Heart right ventricle (tissue), 16 donors: ENCODE measurements at regions not wholly inside any gene's neighbourhood (a gene's known extent, or its start where the extent isn't known, plus 50 kb on each side); places are given as distances from the start of the nearest gene placed in this dataset.

Experiments used
- ATAC-seq, 8 donors: fragments of 200-7000 bp; cut with Tn5 transposase; one replicate each; pipeline ENCODE4 v1.9.1; 2020; ENCODE audit warnings: mild to moderate bottlenecking in 8 of 8, moderate library complexity in 8 of 8, moderate number of reproducible peaks in 1 of 8
- DNase-seq, 2 donors: peaks; one replicate each; pipeline ENCODE4 v3.0.0-alpha.2; 2020
- H3K27ac ChIP-seq, 10 donors: fragments of 200-600 bp; sonication (generic) in 2 of 10; one replicate each; pipeline versions ENCODE4 v1.5.0 to v1.8.0; 2020 to 2022; ENCODE audit warnings: mild to moderate bottlenecking in 3 of 10
- H3K27me3 ChIP-seq, 7 donors: fragments of 200-600 bp; one replicate each; pipeline ENCODE4 v1.8.0; 2021 to 2022; ENCODE audit warnings: mild to moderate bottlenecking in 2 of 7
- H3K36me3 ChIP-seq, 9 donors: fragments of 200-600 bp; sonication (generic) in 1 of 9; one replicate each; pipeline versions ENCODE4 v1.5.0 to v1.8.0; 2020 to 2022; ENCODE audit warnings: mild to moderate bottlenecking in 2 of 9
- H3K4me1 ChIP-seq, 9 donors: fragments of 200-600 bp; sonication (generic) in 1 of 9; one replicate each; pipeline versions ENCODE4 v1.5.0 to v1.8.0; 2020 to 2022; ENCODE audit warnings: mild to moderate bottlenecking in 4 of 9
- H3K4me3 ChIP-seq, 10 donors: fragments of 200-600 bp; sonication (generic) in 2 of 10; one replicate each; pipeline versions ENCODE4 v1.5.0 to v1.8.0; 2020 to 2022; ENCODE audit warnings: mild to moderate bottlenecking in 7 of 10, moderate library complexity in 2 of 10
- H3K9me3 ChIP-seq, 11 donors: fragments of 200-600 bp in 10 of 11; sonication (generic) in 2 of 11; one replicate each; pipeline versions ENCODE4 v1.5.0 to v1.8.0; 2013 to 2022; ENCODE audit warnings: mild to moderate bottlenecking in 2 of 11, control low read depth in 1 of 11, moderate library complexity in 1 of 11
- CTCF ChIP-seq, 9 donors: fragments of 200-600 bp; sonication (generic) in 2 of 9; IDR thresholded peaks; one replicate each; pipeline versions ENCODE4 v1.5.0 to v1.8.0; 2021 to 2022; ENCODE audit warnings: antibody characterized with exemption in 9 of 9, mild to moderate bottlenecking in 5 of 9, moderate library complexity in 1 of 9
- WGBS, 2 donors: extraction: QIAGEN DNeasy Blood & Tissue Kit; methylation state at CpG; one replicate each; pipeline ENCODE4 v1.1.7; 2013; ENCODE audit warnings: inconsistent platforms in 1 of 2; 5-methylcytosine and 5-hydroxymethylcytosine counted together
- intact Hi-C, 10 donors: fragments of 100-400 bp; cut with DNase I; formaldehyde crosslinking; loops; one replicate each; pipeline versions ENCODE4 v1.11.1 to v1.14.2; 2022
- donor health status: Arrhythmogenic right ventricular cardiomyopathy.
- donor health status: ischemic (EF 13 %, LVEDD 7.1; RV severe dilation, severe dysfunction).
- donor health status: healthy with polysubstance abuse.
- donor health status: DM: no; HTN: yes; CAD: no.
- donor health status: DM: no; HTN: no; CAD: no.
- donor health status: ischemic (EF 25% LVEDD 6.9; RV normal size, moderate dysfunction).
- donor health status: ischemic (EF 25% LVEDD 5.7; RV mildly dilated, moderate dysfunction).
- donor health status: healthy.
- donor health status: DM: yes; HTN: yes; CAD: no.
- donor health status: Ischemic cardiomyopathy.
- donor health status: ischemic (EF 35%, LVEDD 5.7; RV mildly dilated, moderate dysfunction).
- donor health status: nonischemic (EF 11% LVEDD 7.7; RV severe dilation, severe dysfunction).
- donor health status: DM: yes; HTN: yes; CAD: no.
- donor health status: PGD.
- donor health status: ischemic (EF 29% LVEDD 5.4; RV normal size, mild dysfunction).
- donor health status: nonischemic (EF 23%, LVEDD 6.1; RV moderate dilation, normal function).

- no peak for ATAC-seq
- WGBS, 2 donors, result 68 to 74% methylated on average over 4 of the region's 4 CpGs
- intact Hi-C loops, result no loop called here
- Histone ChIP-seq H3K36me3 (no peaks in the 10 kb centered on the region), H3K9me3 (no peaks in the 10 kb centered on the region), H3K27me3 (peaks cover 0 to 3% (median 0%) of the 10 kb centered on the region in 7 donors), H3K4me1 (no peaks in the 10 kb centered on the region), H3K27ac (no peak overlapping the region), H3K4me3 (no peak overlapping the region)
- no peak for TF ChIP-seq CTCF (IDR thresholded peaks at IDR 0.05)
- DNase-seq, result no peak
These were observed 131.5 kb downstream of the HS3ST1 start for GRCh38 chr4:11297201-11297600.

GRCh38 chr4:11293866-11294265, 134.8 kb downstream of the HS3ST1 start:
- WGBS, 2 donors, result 70 to 78% methylated on average over 1 of the region's 1 CpG
- H3K4me1 ChIP-seq, result no peaks in the 10 kb centered on the region
- no peak overlapping the region for H3K27ac ChIP-seq
- intact Hi-C loops, result no loop called here
- no peak for DNase-seq
- H3K27me3 ChIP-seq, result no peaks in the 10 kb centered on the region
- H3K9me3 ChIP-seq, result no peaks in the 10 kb centered on the region
- H3K36me3 ChIP-seq, result no peaks in the 10 kb centered on the region
- no peak for TF ChIP-seq CTCF (IDR thresholded peaks at IDR 0.05)
- ATAC-seq, result no peak
- H3K4me3 ChIP-seq, result no peak overlapping the region

- 85 to 86% methylated on average over 2 of the region's 2 CpGs for WGBS, 2 donors
- DNase-seq, result no peak
- ATAC-seq, result no peak
- no peaks in the 10 kb centered on the region for H3K4me1 ChIP-seq
- TF ChIP-seq CTCF (IDR thresholded peaks at IDR 0.05), result no peak
- H3K9me3 ChIP-seq, result peaks cover 0 to 7% (median 0%) of the 10 kb centered on the region in 11 donors
- H3K36me3 ChIP-seq, result no peaks in the 10 kb centered on the region
- intact Hi-C loops, result loop anchor here in 1 of 10 donors (10.0 kb wide), 1 partner anchor 1332 kb away; no protein-coding TSS in a partner anchor
- H3K27ac ChIP-seq, result no peak overlapping the region
- H3K4me3 ChIP-seq, result no peak overlapping the region
- H3K27me3 ChIP-seq, result no peaks in the 10 kb centered on the region
These were observed 141.6 kb downstream of the HS3ST1 start for GRCh38 chr4:11287055-11287454.

GRCh38 chr4:11286533-11286932, 142.2 kb downstream of the HS3ST1 start:
- no peak for TF ChIP-seq CTCF (IDR thresholded peaks at IDR 0.05)
- Histone ChIP-seq H3K27ac (no peak overlapping the region), H3K4me1 (no peaks in the 10 kb centered on the region), H3K36me3 (no peaks in the 10 kb centered on the region), H3K4me3 (no peak overlapping the region), H3K9me3 (peaks cover 0 to 7% (median 0%) of the 10 kb centered on the region in 11 donors), H3K27me3 (no peaks in the 10 kb centered on the region)
- DNase-seq, result no peak
- 52 to 53% methylated on average over 2 of the region's 2 CpGs for WGBS, 2 donors
- ATAC-seq, result no peak
- intact Hi-C loops, result loop anchor here in 1 of 10 donors (10.0 kb wide), 1 partner anchor 1332 kb away; no protein-coding TSS in a partner anchor
